Activated B cell treated with CpG ODN at 0.5 μM for 24 hours (primary cell): ENCODE measurements at regions not wholly inside any gene's neighbourhood (a gene's known extent, or its start where the extent isn't known, plus 50 kb on each side); places are given as distances from the start of the nearest gene placed in this dataset.

Source experiments
- ATAC-seq: fragments of 200-7000 bp; cut with Tn5 transposase; one replicate; pipeline ENCODE4 v1.10.0; 2021; ENCODE audit warnings: low read depth, mild to moderate bottlenecking, moderate library complexity
- CTCF ChIA-PET: fragments of 350-600 bp; sonication (Branson Sonifier 250); formaldehyde crosslinking; loops from one replicate; lab custom pipeline; 2021; ENCODE audit warnings: antibody characterized with exemption; lab: Charles Lee
- POLR2A ChIA-PET: fragments of 350-600 bp; sonication (Branson Sonifier 250); formaldehyde crosslinking; loops from one replicate; lab custom pipeline; 2021; ENCODE audit warnings: antibody characterized with exemption; lab: Charles Lee
- DNase-seq: peaks from one replicate; pipeline ENCODE4 v3.0.0; 2022
- H3K27ac Mint-ChIP-seq: one replicate; pipeline ENCODE4 v1.8.0; 2020; ENCODE audit warnings: mixed read lengths
- H3K27me3 Mint-ChIP-seq: one replicate; pipeline ENCODE4 v1.8.0; 2021; ENCODE audit warnings: mixed read lengths
- H3K36me3 Mint-ChIP-seq: one replicate; pipeline ENCODE4 v1.8.0; 2021; ENCODE audit warnings: low read depth, mixed read lengths
- H3K4me1 Mint-ChIP-seq: one replicate; pipeline ENCODE4 v1.8.0; 2021; ENCODE audit warnings: mixed read lengths
- H3K4me3 Mint-ChIP-seq: one replicate; pipeline ENCODE4 v1.8.0; 2020; ENCODE audit warnings: mild to moderate bottlenecking, mixed read lengths
- H3K9me3 Mint-ChIP-seq: one replicate; pipeline ENCODE4 v1.8.0; 2020; ENCODE audit warnings: mixed read lengths
- CTCF ChIP-seq: fragments of 200-600 bp; IDR thresholded peaks from one replicate; pipeline ENCODE4 v1.8.0; 2022; ENCODE audit warnings: antibody characterized with exemption, mild to moderate bottlenecking
- intact Hi-C: fragments of 100-400 bp; cut with micrococcal nuclease; formaldehyde crosslinking; loops from one replicate; pipeline ENCODE4 v1.15.1; 2024

- ChIA-PET CTCF (no interaction called here), POLR2A (no interaction called here)
- Mint-ChIP-seq H3K9me3 (no peaks in the 10 kb centered on the region), H3K36me3 (no peaks in the 10 kb centered on the region), H3K4me3 (no peak overlapping the region), H3K4me1 (no peaks in the 10 kb centered on the region), H3K27ac (no peak overlapping the region), H3K27me3 (no peaks in the 10 kb centered on the region)
- no peak for TF ChIP-seq CTCF
- ATAC-seq (no peak), DNase-seq (no peak)
- intact Hi-C loops: no loop called here
These were observed 849.4 kb upstream of the DIAPH2 start for GRCh38 chrX:95835223-95835622.

GRCh38 chrX:95836517-95836916 is 848.1 kb upstream of the DIAPH2 start:
- H3K36me3 Mint-ChIP-seq: no peaks in the 10 kb centered on the region
- ATAC-seq (no peak), DNase-seq (no peak)
- CTCF ChIA-PET: no interaction called here
- no peak overlapping the region for H3K4me3 Mint-ChIP-seq
- H3K9me3 Mint-ChIP-seq: no peaks in the 10 kb centered on the region
- intact Hi-C loops: no loop called here
- TF ChIP-seq CTCF: no peak
- no peaks in the 10 kb centered on the region for H3K27me3 Mint-ChIP-seq
- no peaks in the 10 kb centered on the region for H3K4me1 Mint-ChIP-seq
- POLR2A ChIA-PET: no interaction called here
- no peak overlapping the region for H3K27ac Mint-ChIP-seq

GRCh38 chrX:95841863-95842262 is 842.8 kb upstream of the DIAPH2 start:
- no peak for TF ChIP-seq CTCF
- intact Hi-C loops: no loop called here
- POLR2A ChIA-PET: no interaction called here
- CTCF ChIA-PET: no interaction called here
- Mint-ChIP-seq H3K36me3 (no peaks in the 10 kb centered on the region), H3K4me1 (no peaks in the 10 kb centered on the region), H3K9me3 (no peaks in the 10 kb centered on the region), H3K27me3 (no peaks in the 10 kb centered on the region), H3K27ac (no peak overlapping the region), H3K4me3 (no peak overlapping the region)
- ATAC-seq: no peak
- DNase-seq: no peak

- H3K9me3 Mint-ChIP-seq: peaks cover 11% of the 10 kb centered on the region
- no peaks in the 10 kb centered on the region for H3K4me1 Mint-ChIP-seq
- ChIA-PET POLR2A (no interaction called here), CTCF (no interaction called here)
- intact Hi-C loops: no loop called here
- ATAC-seq: no peak
- no peaks in the 10 kb centered on the region for H3K27me3 Mint-ChIP-seq
- DNase-seq: no peak
- no peak overlapping the region for H3K27ac Mint-ChIP-seq
- no peak for TF ChIP-seq CTCF
- no peaks in the 10 kb centered on the region for H3K36me3 Mint-ChIP-seq
- no peak overlapping the region for H3K4me3 Mint-ChIP-seq
These were observed 824.5 kb upstream of the DIAPH2 start for GRCh38 chrX:95860127-95860526.

GRCh38 chrX:95875661-95876060 is 809.0 kb upstream of the DIAPH2 start:
- Mint-ChIP-seq H3K4me3 (no peak overlapping the region), H3K36me3 (no peaks in the 10 kb centered on the region), H3K27ac (no peak overlapping the region), H3K9me3 (peaks cover 8% of the 10 kb centered on the region), H3K4me1 (no peaks in the 10 kb centered on the region), H3K27me3 (no peaks in the 10 kb centered on the region)
- ATAC-seq: no peak
- ChIA-PET POLR2A (no interaction called here), CTCF (no interaction called here)
- DNase-seq: no peak
- intact Hi-C loops: no loop called here
- no peak for TF ChIP-seq CTCF
